ENCODE measurements at regions not wholly inside any gene's neighbourhood (a gene's known extent, or its start where the extent isn't known, plus 50 kb on each side); places are given as distances from the start of the nearest gene placed in this dataset.

- TF ChIP-seq CTCF (IDR thresholded peaks at IDR 0.05) (no peak), POLR2A (IDR thresholded peaks at IDR 0.05) (no peak), POLR2AphosphoS5 (IDR thresholded peaks at IDR 0.05) (no peak), EP300 (IDR thresholded peaks at IDR 0.05) (no peak)
These were observed 646.2 kb downstream of the IPMK start for GRCh38 chr10:57621466-57621865.

Measured in stomach (tissue), 4 donors.